HCT116 (cell line): ENCODE measurements at regions not wholly inside any gene's neighbourhood (a gene's known extent, or its start where the extent isn't known, plus 50 kb on each side); places are given as distances from the start of the nearest gene placed in this dataset.

Source experiments
- ATAC-seq: fragments of 200-7000 bp; cut with Tn5 transposase; 2 replicates; pipeline ENCODE4 v1.9.1; 2020; ENCODE audit warnings: mild to moderate bottlenecking, moderate library complexity
- BruUV-seq: library from RNA; stranded (reverse); fragments of 400-500 nt; replicated peaks from 2 replicates; lab custom pipeline; 2021; lab: Mats Ljungman, UMichigan
- CTCF ChIA-PET: fragments of 300-600 bp; sonication (Branson Sonifier 250); formaldehyde crosslinking; loops from one replicate; lab custom pipeline; 2021; ENCODE audit warnings: antibody characterized with exemption; lab: Charles Lee
- POLR2A ChIA-PET: fragments of 300-600, 350-600 bp; sonication (Branson Sonifier 250); formaldehyde crosslinking; loops from one replicate; lab custom pipeline; 2021; ENCODE audit warnings: antibody characterized with exemption; lab: Charles Lee
- RAD21 ChIA-PET, 2 experiments: fragments of 300-600 bp; sonication (Branson Sonifier 250); formaldehyde crosslinking; loops; one replicate each; lab custom pipeline; 2023; ENCODE audit warnings: low total read pairs in 2 of 2; ENCODE audit not compliant: uncharacterized antibody in 2 of 2, unreplicated experiment in 2 of 2, low non-redundant PET in 1 of 2; lab: Charles Lee
- DNase-seq: peaks from one replicate; pipeline ENCODE4 v3.0.0-alpha.2; 2010; ENCODE audit warnings: low read depth, low spot score
- H2AFZ ChIP-seq: fragments of 200-600 bp; shearing (Covaris generic), sonication (generic); 2 replicates; pipeline ENCODE4 v1.6.1; 2017; ENCODE audit warnings: low read depth, mixed run types, mixed read lengths, antibody characterized with exemption, low read length; ENCODE audit not compliant: poor library complexity, severe bottlenecking
- H3K27ac ChIP-seq: 2 replicates; pipeline ENCODE4 v1.5.1; 2012; ENCODE audit warnings: low read depth, low read length
- H3K27me3 ChIP-seq: fragments of 200-600 bp; sonication (generic); 2 replicates; pipeline ENCODE4 v1.6.1; 2016; ENCODE audit warnings: mixed run types, low read length, mixed read lengths; ENCODE audit not compliant: insufficient read depth
- H3K36me3 ChIP-seq, 2 experiments: fragments of 200-500 bp in 1 of 2; fragments of 200-600 bp in 1 of 2; sonication (Bioruptor generic) in 1 of 2; sonication (generic) in 1 of 2; 2 replicates each; pipeline versions ENCODE4 v1.5.1 to v1.6.1; 2014 to 2016; ENCODE audit warnings: low read length in 2 of 2, inconsistent platforms in 1 of 2, mixed read lengths in 1 of 2, mixed run types in 1 of 2; ENCODE audit not compliant: insufficient read depth in 2 of 2, control insufficient read depth in 1 of 2
- H3K4me1 ChIP-seq, 2 experiments: fragments of 200-600 bp in 1 of 2; sonication (generic) in 1 of 2; 2 replicates each; pipeline versions ENCODE4 v1.5.1 to v1.6.1; 2012 to 2017; ENCODE audit warnings: low read length in 2 of 2, inconsistent platforms in 1 of 2, mild to moderate bottlenecking in 1 of 2, mixed read lengths in 1 of 2, mixed run types in 1 of 2, moderate library complexity in 1 of 2; ENCODE audit not compliant: insufficient read depth in 2 of 2, control insufficient read depth in 1 of 2
- H3K4me2 ChIP-seq: fragments of 200-600 bp; sonication (generic); 2 replicates; pipeline ENCODE4 v1.6.1; 2017; ENCODE audit warnings: mixed run types, low read length, mixed read lengths
- H3K4me3 ChIP-seq, 2 experiments: fragments of 200-600 bp in 1 of 2; sonication (generic) in 1 of 2; replicated peaks in 1 of 2; 2 replicates each; pipeline ENCODE4 v1.5.1; 2011 to 2016; ENCODE audit warnings: low read length in 2 of 2, control low read depth in 1 of 2, low read depth in 1 of 2, mild to moderate bottlenecking in 1 of 2, mixed read lengths in 1 of 2, mixed run types in 1 of 2
- H3K79me2 ChIP-seq: fragments of 200-600 bp; sonication (generic); 2 replicates; pipeline ENCODE4 v1.6.1; 2017; ENCODE audit warnings: mild to moderate bottlenecking, mixed run types, low read length, moderate library complexity, mixed read lengths; ENCODE audit not compliant: insufficient read depth
- H3K9ac ChIP-seq: fragments of 200-600 bp; sonication (generic); 2 replicates; pipeline ENCODE4 v1.6.1; 2016; ENCODE audit warnings: low read length, mixed read lengths
- H3K9me2 ChIP-seq: fragments of 200-600 bp; sonication (generic), shearing (Covaris generic); 2 replicates; pipeline ENCODE4 v1.6.1; 2017; ENCODE audit warnings: mixed run types, mild to moderate bottlenecking, moderate library complexity; ENCODE audit not compliant: insufficient read depth
- H3K9me3 ChIP-seq, 2 experiments: fragments of 200-500 bp in 1 of 2; fragments of 200-600 bp in 1 of 2; sonication (Bioruptor generic) in 1 of 2; sonication (generic) in 1 of 2; 2 replicates each; pipeline ENCODE4 v1.6.1; 2014 to 2017; ENCODE audit warnings: low read length in 2 of 2, mixed read lengths in 2 of 2, inconsistent platforms in 1 of 2, low read depth in 1 of 2, mild to moderate bottlenecking in 1 of 2, mixed run types in 1 of 2, moderate library complexity in 1 of 2; ENCODE audit not compliant: control insufficient read depth in 1 of 2, insufficient read depth in 1 of 2
- H4K20me1 ChIP-seq: fragments of 200-600 bp; sonication (generic), shearing (Covaris generic); 2 replicates; pipeline ENCODE4 v1.6.1; 2017; ENCODE audit warnings: mixed run types, mild to moderate bottlenecking, moderate library complexity; ENCODE audit not compliant: insufficient read depth
- CBX3 ChIP-seq: IDR thresholded peaks from 2 replicates; pipeline ENCODE4 v1.6.1; 2012; ENCODE audit warnings: low read depth
- ELF1 ChIP-seq: IDR thresholded peaks from 2 replicates; pipeline ENCODE4 v1.6.1; 2012; ENCODE audit warnings: low read depth, borderline replicate concordance
- EZH2 ChIP-seq: fragments of 200-600 bp; sonication (generic); IDR thresholded peaks from 2 replicates; pipeline ENCODE4 v1.6.1; 2017; ENCODE audit warnings: antibody characterized with exemption, mixed run types
- EZH2phosphoT487 ChIP-seq: fragments of 200-600 bp; IDR thresholded peaks from 2 replicates; pipeline ENCODE4 v1.6.1; 2018; ENCODE audit warnings: antibody characterized with exemption, borderline replicate concordance
- POLR2AphosphoS5 ChIP-seq: IDR thresholded peaks from 2 replicates; pipeline ENCODE4 v1.6.1; 2011; ENCODE audit warnings: mild to moderate bottlenecking, low read depth, low read length, moderate library complexity
- RAD21 ChIP-seq: IDR thresholded peaks from 2 replicates; pipeline ENCODE4 v1.6.1; 2012; ENCODE audit warnings: low read depth, mild to moderate bottlenecking
- TCF7L2 ChIP-seq: IDR thresholded peaks from 2 replicates; pipeline ENCODE4 v1.7.0; 2011; ENCODE audit warnings: borderline replicate concordance, inconsistent platforms; ENCODE audit not compliant: insufficient read depth, insufficient read length; ENCODE audit errors: extremely low read depth
- intact Hi-C: fragments of 100-400 bp; cut with micrococcal nuclease; formaldehyde crosslinking; loops from 2 replicates; pipeline ENCODE4 v1.10.0; 2022
- TF ChIP-seq, protein P1 (sequence below): IDR thresholded peaks from 2 replicates; pipeline ENCODE4 v1.6.1; 2011; ENCODE audit warnings: mild to moderate bottlenecking, low read length, moderate library complexity; ENCODE audit not compliant: insufficient replicate concordance; ENCODE audit errors: extremely low read depth
- TF ChIP-seq, protein P2 (sequence below): IDR thresholded peaks from 2 replicates; pipeline ENCODE4 v1.6.1; 2012

DNA sequence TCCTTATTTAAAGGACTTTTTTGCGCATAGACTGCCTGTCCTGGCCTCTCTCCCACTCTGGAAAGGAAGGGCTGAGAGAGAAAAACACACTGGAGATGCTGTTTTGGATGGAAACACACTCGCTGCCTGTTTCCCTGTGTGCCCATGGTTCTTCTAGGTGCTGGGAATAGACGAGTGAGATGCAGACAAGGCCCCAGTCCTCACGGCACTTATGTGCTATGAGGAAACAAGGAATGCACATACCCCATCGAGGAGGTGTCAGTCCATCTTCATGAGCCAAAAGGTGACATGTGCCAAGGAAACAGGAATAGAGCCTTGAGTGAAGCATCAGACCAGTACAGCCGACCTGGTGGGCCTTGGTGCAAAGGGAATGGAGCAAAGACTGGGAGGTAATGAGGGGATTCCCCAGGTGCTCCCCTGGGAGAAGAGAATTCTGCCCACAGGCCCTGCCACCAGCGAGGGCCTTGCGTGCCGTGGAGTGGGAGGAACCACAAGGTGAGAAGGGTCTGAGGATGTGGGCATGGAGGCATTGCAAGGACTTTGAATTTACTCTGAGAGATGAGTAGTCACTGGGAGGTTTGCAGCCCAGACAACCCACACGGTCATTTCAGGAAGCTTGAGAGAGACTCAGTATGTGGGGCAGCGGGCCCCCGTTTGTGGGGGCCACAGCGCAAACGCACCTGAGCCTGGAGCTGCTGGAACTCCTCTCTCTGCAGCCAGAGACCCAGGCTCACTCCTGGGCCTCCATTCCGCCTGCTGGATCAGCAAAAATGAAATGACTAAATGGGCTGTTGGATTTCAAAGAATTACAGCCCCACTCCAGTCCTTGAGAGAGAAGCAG lies 197.5 kb upstream of the COPS8 start:
- TF ChIP-seq, protein P1, sequence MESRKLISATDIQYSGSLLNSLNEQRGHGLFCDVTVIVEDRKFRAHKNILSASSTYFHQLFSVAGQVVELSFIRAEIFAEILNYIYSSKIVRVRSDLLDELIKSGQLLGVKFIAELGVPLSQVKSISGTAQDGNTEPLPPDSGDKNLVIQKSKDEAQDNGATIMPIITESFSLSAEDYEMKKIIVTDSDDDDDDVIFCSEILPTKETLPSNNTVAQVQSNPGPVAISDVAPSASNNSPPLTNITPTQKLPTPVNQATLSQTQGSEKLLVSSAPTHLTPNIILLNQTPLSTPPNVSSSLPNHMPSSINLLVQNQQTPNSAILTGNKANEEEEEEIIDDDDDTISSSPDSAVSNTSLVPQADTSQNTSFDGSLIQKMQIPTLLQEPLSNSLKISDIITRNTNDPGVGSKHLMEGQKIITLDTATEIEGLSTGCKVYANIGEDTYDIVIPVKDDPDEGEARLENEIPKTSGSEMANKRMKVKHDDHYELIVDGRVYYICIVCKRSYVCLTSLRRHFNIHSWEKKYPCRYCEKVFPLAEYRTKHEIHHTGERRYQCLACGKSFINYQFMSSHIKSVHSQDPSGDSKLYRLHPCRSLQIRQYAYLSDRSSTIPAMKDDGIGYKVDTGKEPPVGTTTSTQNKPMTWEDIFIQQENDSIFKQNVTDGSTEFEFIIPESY = no peak
- H3K27me3 ChIP-seq = peaks cover 12% of the 10 kb centered on the region
- RAD21 ChIA-PET = no interaction called here
- CTCF ChIA-PET = no interaction called here
- no peaks in the 10 kb centered on the region for H3K9me3 ChIP-seq
- H3K4me3 ChIP-seq = no peak overlapping the region
- no peak overlapping the region for H3K27ac ChIP-seq
- DNase-seq = no peak
- H3K4me1 ChIP-seq = no peaks in the 10 kb centered on the region
- no peak overlapping the region for H2AFZ ChIP-seq
- POLR2A ChIA-PET = no interaction called here
- BruUV-seq = no TSS peak
- no peaks in the 10 kb centered on the region for H3K36me3 ChIP-seq
- H3K79me2 ChIP-seq = no peaks in the 10 kb centered on the region
- H3K9me2 ChIP-seq = no peaks in the 10 kb centered on the region
- H3K4me2 ChIP-seq = no peak overlapping the region
- intact Hi-C loops = no loop called here
- no peaks in the 10 kb centered on the region for H4K20me1 ChIP-seq
- no peak overlapping the region for H3K9ac ChIP-seq
- ATAC-seq = no peak

DNA sequence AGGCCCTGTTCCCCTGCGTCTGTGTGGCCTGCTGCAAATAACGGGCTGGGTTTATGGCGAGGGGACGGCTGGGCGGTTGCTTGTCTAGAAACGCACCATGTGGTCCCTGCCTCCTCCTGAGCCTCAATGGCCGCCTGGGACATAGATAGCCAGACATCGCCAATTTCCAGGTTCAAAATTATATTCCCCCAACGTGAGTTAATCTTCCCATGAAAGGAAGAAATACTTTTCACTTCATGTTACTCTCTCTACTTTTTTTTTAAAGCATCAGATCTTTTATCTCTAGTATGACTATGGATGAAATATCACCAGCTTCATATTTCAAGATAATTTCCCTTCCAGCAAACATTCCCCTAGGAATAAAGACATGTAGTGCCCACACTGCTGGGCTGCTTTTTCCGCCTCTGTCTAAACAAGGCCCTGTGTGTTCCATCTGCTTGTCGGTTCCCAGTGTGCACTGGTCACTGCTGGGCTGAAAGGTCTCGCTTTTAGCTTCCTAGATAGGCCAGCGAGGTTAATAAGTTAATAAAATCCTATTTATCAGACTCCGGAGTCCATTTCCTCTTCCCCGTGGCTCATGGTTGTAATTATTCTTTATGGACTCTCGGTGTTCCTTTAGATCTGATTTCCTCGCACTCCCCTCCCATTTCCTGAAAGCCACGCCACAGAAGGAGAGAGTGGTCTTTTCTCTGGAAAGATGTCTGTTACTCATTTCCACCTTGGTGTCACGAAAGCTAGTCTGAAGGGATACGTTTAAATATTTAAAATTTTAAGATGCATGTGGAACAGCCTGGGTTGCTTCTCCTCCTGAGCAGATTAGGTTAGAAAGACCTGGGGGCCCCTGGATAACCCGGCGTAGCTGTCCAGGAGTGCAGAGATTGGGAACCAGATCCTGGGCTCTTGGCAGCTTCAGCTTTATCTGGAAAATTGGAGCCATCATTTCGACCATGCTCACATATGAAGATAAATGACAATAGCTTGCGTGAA lies 196.6 kb upstream of the COPS8 start:
- intact Hi-C loops = no loop called here
- no peaks in the 10 kb centered on the region for H3K4me1 ChIP-seq
- H3K4me2 ChIP-seq = no peak overlapping the region
- DNase-seq (no peak), ATAC-seq (no peak)
- BruUV-seq = no TSS peak
- ChIA-PET RAD21 (no interaction called here), CTCF (no interaction called here), POLR2A (no interaction called here)
- no peak overlapping the region for H3K27ac ChIP-seq
- H3K9me2 ChIP-seq = no peaks in the 10 kb centered on the region
- H3K4me3 ChIP-seq = no peak overlapping the region
- no peaks in the 10 kb centered on the region for H4K20me1 ChIP-seq
- no peaks in the 10 kb centered on the region for H3K36me3 ChIP-seq
- no peaks in the 10 kb centered on the region for H3K79me2 ChIP-seq
- peaks cover 13% of the 10 kb centered on the region for H3K27me3 ChIP-seq
- no peak overlapping the region for H2AFZ ChIP-seq
- no peaks in the 10 kb centered on the region for H3K9me3 ChIP-seq
- no peak overlapping the region for H3K9ac ChIP-seq
- TF ChIP-seq POLR2AphosphoS5 = no peak
- no peak for TF ChIP-seq EZH2phosphoT487
- no peak for TF ChIP-seq EZH2
- no peak for TF ChIP-seq TCF7L2
- TF ChIP-seq ELF1 = no peak
- TF ChIP-seq RAD21 = no peak
- TF ChIP-seq, protein P2, sequence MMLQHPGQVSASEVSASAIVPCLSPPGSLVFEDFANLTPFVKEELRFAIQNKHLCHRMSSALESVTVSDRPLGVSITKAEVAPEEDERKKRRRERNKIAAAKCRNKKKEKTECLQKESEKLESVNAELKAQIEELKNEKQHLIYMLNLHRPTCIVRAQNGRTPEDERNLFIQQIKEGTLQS = no peak
- no peak for TF ChIP-seq CBX3
- TF ChIP-seq, protein P1 = no peak
